GM18870 (cell line): ENCODE measurements at regions not wholly inside any gene's neighbourhood (a gene's known extent, or its start where the extent isn't known, plus 50 kb on each side); places are given as distances from the start of the nearest gene placed in this dataset.

Source experiments
- ATAC-seq: cut with Tn5 transposase; IDR thresholded peaks from one replicate; pipeline ENCODE4 v1.9.1; 2021; ENCODE audit warnings: moderate library complexity; ENCODE audit not compliant: unreplicated experiment

DNA sequence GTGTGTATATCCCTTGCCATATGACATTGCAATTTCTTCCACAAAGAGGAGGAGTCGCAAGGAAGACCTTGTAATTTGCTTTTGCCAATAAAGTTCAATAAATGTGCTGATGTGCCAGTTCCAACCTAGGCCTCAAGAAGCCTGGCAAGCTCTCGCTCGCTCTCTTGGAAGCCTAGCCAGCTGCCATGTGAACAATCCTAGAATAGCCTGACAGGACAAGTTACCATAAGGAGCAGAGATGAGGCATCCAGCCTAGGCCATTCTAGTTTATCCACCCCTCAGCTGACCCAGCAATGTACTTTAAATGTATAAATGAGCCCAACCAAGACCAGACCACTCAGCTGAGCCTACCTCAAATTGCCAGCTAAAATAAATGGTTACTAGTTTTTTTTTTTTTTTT lies 145.7 kb upstream of the QRFPR start:
- no peak for ATAC-seq

DNA sequence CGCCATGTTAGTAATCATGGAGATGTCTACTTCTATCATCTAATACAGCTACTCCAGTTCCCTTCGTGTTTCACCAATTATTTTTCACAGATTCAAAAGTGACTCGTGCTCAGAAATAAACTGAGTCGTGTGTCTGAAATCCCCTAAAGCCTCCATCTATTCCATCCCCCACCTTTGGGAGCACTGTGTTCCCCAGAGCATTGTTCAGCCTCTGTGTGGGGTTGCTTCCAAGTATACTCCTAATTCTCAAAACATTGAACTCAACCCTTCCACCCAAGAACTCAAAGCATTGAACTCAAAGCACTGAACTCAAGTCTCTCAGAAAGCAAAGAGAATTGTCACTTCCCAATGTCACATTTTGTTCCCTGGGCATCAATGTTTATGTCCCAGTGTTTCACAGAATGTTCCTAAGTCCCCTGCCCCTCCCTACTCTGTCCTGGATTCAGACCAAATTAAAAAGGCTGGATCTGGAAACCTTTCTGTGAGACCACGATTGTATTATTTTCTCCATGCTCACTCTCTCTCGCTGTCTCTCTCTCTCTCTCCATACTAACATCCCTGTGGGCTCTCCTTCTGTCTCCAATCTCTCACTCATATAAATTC lies 138.5 kb upstream of the QRFPR start:
- ATAC-seq = no peak

GRCh38 chr4:121517241-121517640 lies 136.4 kb upstream of the QRFPR start:
- no peak for ATAC-seq

DNA sequence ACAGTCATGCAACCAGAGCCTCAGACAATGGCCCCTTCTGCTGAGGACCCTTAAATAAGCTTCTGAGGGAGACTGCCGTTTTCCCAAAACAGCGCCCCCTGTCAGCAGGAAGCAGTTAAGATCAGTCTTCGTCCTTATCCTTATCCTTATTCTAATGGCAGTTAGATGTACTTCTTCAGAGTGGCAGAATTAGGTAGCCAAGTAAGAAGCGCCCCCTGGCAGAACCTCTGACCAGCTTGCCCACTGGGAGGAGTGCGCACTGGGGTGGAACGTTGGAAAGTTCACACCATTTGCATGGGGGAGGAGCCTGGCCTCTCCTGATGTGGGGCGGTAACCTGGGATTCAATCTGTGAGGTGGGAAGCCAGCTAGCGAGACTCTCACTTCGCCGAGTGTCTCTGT lies 133.6 kb upstream of the QRFPR start:
- ATAC-seq = no peak

- peak; percentile 93 for ATAC-seq
Measured at GRCh38 chr4:121510341-121510874, 129.6 kb upstream of the QRFPR start.

- no peak for ATAC-seq
Measured at GRCh38 chr4:121485190-121485804, 104.5 kb upstream of the QRFPR start.

- ATAC-seq = peak; percentile 86
Measured at GRCh38 chr4:121484633-121485032, 103.8 kb upstream of the QRFPR start.

DNA sequence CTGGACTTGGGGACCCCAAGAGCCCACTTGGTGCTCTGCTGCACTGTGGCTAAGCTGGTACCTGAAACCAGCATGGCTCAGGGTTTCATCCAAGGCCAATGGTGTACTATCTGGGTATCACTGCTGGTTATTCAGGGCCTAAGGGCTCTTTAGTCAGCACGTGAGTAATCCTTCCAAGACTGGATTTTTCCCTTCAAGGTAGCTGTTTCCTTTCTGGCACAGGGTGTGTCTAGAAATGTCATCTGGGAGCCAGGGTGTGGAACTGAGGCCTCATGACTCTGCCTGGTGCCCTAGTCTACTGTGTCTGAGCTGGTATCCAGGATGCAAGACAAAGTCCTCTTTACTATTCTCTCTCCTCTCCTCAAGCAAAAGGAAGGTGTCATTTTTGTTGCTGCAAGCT lies 99.0 kb upstream of the QRFPR start:
- ATAC-seq = no peak

- ATAC-seq = no peak
Measured at GRCh38 chr4:121477480-121477879, 96.7 kb upstream of the QRFPR start.

- no peak for ATAC-seq
Measured at GRCh38 chr4:121477079-121477478, 96.3 kb upstream of the QRFPR start.

GRCh38 chr4:121472937-121473721 lies 92.3 kb upstream of the QRFPR start:
- peak; percentile 77 for ATAC-seq

GRCh38 chr4:121464854-121465253 lies 84.0 kb upstream of the QRFPR start:
- peak; percentile 45 for ATAC-seq

DNA sequence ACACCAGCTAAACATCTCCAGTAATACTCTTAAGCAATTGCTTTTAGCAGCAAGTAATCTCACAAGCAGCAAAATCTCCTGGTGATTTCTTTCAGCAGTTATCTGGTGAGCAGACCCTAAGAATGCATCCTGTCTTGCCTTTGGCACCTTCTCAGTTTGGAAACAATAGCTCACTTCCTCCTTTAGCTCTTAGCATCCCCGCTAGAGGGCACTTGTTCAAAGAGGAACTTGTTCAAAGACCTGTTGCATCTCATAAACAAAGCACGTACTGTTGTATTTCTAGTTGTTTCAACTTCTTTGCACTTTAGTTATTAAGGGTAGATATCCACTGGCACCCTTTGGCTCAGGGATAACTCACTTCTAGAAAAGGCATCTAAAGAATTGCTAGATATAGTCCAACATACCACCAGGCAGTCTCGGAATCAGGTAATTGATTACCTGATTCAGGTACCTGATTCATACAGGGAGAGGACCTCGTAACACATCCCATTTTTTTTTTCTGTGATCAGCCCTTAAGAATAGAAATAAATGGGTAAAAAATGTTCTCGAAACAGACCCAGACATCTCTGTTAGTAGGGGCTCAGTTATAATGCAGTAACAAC lies 81.9 kb upstream of the QRFPR start:
- peak; percentile 82 for ATAC-seq

GRCh38 chr4:121459026-121459425 lies 78.2 kb upstream of the QRFPR start:
- ATAC-seq = no peak

DNA sequence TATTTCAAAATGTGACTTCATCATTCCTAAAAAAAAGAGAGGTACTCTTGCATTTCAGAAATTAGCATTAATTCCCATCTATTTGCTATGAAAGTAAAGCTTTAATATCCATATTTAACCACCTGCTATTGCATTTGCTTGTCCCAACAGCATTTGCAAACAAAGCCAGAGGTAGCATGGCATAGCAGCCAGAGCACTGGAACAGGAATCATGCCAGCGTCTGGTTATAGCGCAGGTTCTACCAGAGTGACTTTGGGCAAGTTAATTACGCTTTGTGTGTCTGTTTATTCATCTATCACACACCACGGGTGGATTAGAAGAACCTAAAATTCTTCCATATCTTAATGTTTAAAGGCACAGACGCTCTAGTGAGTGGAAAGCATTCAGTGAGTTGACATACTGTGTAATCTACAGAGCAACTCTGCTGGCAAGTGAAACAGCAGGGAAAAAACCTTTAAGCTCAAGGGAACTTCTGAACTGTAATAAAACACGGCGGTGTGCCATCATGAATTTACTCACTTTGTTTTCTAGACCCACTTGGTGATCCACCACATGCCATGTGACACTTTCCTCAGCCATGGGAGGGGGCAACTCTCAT lies 76.6 kb upstream of the QRFPR start:
- ATAC-seq = no peak

DNA sequence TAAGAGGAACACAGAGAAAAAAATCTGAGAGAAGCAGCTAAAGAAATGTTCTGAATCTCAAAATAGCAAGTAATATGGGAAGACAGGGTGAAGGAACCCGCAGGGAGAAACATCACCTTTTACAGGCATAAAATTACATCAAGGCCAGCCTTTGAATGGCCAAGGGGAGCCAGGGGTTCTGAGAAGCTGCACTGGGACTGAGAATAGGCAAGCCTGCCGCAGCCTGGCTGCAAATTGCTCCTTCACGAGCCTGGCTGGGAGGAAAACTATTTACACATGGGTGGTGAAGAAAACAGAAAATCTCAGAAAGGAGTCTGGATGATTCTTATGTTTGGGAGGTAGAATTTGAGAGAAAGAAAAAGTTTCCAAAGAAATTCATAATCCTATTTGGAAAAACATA lies 74.5 kb upstream of the QRFPR start:
- ATAC-seq = no peak

GRCh38 chr4:121454251-121454979 lies 73.6 kb upstream of the QRFPR start:
- no peak for ATAC-seq

DNA sequence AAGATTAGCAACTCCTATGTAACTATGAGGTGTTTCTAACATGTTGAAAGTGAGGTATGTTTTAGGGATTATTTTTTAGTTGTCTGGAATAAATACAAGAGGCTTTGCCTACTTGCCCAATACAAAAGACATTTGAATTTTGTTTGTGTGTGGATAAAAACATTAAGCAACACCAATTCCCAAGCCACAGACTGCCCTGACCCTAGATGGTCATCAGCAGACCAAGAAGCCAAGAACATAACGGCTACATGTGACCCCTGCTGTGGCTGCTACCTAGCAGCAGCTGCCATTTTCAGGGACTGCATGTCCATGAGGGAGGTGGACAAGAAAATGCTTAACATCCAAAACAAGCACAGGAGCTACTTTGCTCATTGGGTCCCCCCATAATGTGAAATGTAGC lies 70.5 kb upstream of the QRFPR start:
- ATAC-seq = no peak

GRCh38 chr4:121449416-121449815 lies 68.6 kb upstream of the QRFPR start:
- no peak for ATAC-seq

GRCh38 chr4:121448231-121448630 lies 67.4 kb upstream of the QRFPR start:
- ATAC-seq = no peak

DNA sequence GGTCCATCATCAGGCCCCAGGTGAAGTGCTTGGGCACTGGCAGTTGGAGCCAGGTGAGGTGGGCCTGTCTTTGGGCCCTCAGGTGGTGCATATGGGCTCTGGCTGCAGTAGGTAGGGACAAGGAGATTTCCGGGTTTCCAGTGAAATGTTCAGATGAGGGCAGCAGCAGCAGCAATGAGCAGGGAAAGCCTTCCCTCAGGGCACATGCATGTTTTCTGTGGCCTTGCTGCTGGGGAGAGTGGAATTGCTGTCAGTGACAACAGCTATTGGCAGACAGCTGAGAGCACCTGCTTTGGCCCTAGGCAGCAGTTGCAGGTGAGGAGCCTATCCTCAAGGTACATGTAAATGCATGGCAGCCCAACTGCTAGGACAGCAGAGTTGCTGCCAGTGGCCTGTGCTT lies 58.9 kb upstream of the QRFPR start:
- no peak for ATAC-seq
